Panc1 (cell line): ENCODE measurements at regions not wholly inside any gene's neighbourhood (a gene's known extent, or its start where the extent isn't known, plus 50 kb on each side); places are given as distances from the start of the nearest gene placed in this dataset.

Experiments
- POLR2AphosphoS5 ChIP-seq: IDR thresholded peaks from 2 replicates; pipeline ENCODE4 v1.6.1; 2012; ENCODE audit warnings: mild to moderate bottlenecking, low read depth, low read length, moderate library complexity
- SIN3A ChIP-seq: IDR thresholded peaks from 2 replicates; pipeline ENCODE4 v1.6.1; 2012; ENCODE audit warnings: low read depth, mild to moderate bottlenecking, low read length, moderate library complexity, borderline replicate concordance; ENCODE audit not compliant: insufficient read depth
- TCF7L2 ChIP-seq: IDR thresholded peaks from 2 replicates; pipeline ENCODE4 v1.6.1; 2011; ENCODE audit warnings: mild to moderate bottlenecking, low read depth, low read length, inconsistent platforms
- TF ChIP-seq, protein P1 (sequence below): fragments of 450-650 bp; IDR thresholded peaks from 2 replicates; pipeline ENCODE4 v1.5.1; 2017; ENCODE audit warnings: mild to moderate bottlenecking

DNA sequence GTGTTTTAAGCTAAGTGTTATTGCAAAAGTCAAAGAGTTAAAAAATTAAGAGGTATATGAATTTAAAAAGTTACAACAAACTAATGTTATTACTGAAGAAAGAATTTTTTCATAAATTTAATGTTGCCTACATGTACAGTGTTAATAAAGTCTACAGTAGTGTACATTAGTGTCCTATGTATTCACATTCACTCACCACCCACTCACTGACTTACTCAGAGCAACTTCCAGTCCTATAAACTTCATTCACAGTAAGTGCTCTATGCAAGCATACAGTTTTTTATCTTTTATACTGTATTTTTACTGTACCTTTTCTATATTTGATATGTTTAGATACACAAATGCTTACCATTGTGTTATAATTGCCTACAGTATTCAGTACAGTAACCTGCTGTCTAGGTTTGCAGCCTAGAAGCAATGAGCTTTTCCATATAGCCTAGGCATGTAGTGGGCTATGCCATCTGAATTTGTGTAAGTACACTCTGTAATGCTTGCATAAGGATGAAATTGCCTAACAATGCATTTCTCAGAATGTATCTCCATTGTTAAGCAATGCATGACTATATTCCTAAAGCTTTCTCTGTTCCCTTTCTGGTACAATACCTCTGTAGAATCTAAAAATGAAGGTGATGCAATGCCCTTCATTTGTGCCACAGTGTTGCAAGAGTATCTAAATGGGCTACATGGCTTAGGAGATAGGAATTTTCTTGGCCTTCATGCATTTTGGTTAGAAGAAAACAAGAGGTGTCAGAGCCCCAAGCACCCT is 370.8 kb upstream of the NT5C1B start:
- TF ChIP-seq, protein P1, sequence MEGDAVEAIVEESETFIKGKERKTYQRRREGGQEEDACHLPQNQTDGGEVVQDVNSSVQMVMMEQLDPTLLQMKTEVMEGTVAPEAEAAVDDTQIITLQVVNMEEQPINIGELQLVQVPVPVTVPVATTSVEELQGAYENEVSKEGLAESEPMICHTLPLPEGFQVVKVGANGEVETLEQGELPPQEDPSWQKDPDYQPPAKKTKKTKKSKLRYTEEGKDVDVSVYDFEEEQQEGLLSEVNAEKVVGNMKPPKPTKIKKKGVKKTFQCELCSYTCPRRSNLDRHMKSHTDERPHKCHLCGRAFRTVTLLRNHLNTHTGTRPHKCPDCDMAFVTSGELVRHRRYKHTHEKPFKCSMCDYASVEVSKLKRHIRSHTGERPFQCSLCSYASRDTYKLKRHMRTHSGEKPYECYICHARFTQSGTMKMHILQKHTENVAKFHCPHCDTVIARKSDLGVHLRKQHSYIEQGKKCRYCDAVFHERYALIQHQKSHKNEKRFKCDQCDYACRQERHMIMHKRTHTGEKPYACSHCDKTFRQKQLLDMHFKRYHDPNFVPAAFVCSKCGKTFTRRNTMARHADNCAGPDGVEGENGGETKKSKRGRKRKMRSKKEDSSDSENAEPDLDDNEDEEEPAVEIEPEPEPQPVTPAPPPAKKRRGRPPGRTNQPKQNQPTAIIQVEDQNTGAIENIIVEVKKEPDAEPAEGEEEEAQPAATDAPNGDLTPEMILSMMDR: no peak
- TF ChIP-seq POLR2AphosphoS5 (no peak), SIN3A (no peak), TCF7L2 (no peak)
